HepG2 (cell line): ENCODE measurements at regions not wholly inside any gene's neighbourhood (a gene's known extent, or its start where the extent isn't known, plus 50 kb on each side); places are given as distances from the start of the nearest gene placed in this dataset.

Experiments used
- ATAC-seq: fragments of 200-7000 bp; cut with Tn5 transposase; 3 replicates; pipeline ENCODE4 v1.9.1; 2020; ENCODE audit warnings: mild to moderate bottlenecking, moderate library complexity
- BruUV-seq: library from RNA; stranded (reverse); fragments of 400-500 nt; replicated peaks from 2 replicates; lab custom pipeline; 2021; lab: Mats Ljungman, UMichigan
- CTCF ChIA-PET: fragments of 300-600 bp; formaldehyde crosslinking; extraction: SDS; loops from one replicate; lab custom pipeline; 2021; ENCODE audit warnings: low total read pairs, inconsistent platforms, low intra/inter-chr PET ratio; lab: Yijun Ruan, JAX
- POLR2A ChIA-PET: fragments of 350-600 bp; sonication (Branson Sonifier 250); formaldehyde crosslinking; loops from one replicate; lab custom pipeline; 2020; ENCODE audit warnings: antibody characterized with exemption, inconsistent platforms; lab: Yijun Ruan, JAX
- DNase-seq: peaks from one replicate; pipeline ENCODE4 v3.0.0-alpha.2; 2015; ENCODE audit warnings: low spot score
- FAIRE-seq: peaks from 3 replicates; lab custom pipeline; 2011; peaks lifted over from hg19 to GRCh38; lab: Jason Lieb, UNC
- H2AFZ ChIP-seq: one replicate; pipeline ENCODE4 v1.6.1; 2011; ENCODE audit warnings: low read length, inconsistent platforms
- H3K27ac ChIP-seq: fragments of 300-600 bp; 3 replicates; pipeline ENCODE4 v1.8.0; 2011; ENCODE audit warnings: mixed run types, mild to moderate bottlenecking, mixed read lengths, low read length, inconsistent platforms; ENCODE audit not compliant: insufficient read depth; ENCODE audit errors: extremely low read length
- H3K27me3 ChIP-seq, 2 experiments: fragments of 200-600 bp in 1 of 2; 2 replicates in 1 of 2; 3 replicates in 1 of 2; pipeline versions ENCODE4 v1.6.0 to v1.8.0; 2011; ENCODE audit warnings: low read length in 2 of 2, mild to moderate bottlenecking in 2 of 2, moderate library complexity in 2 of 2, inconsistent platforms in 1 of 2; ENCODE audit not compliant: insufficient read depth in 2 of 2, control insufficient read depth in 1 of 2
- H3K36me3 ChIP-seq, 2 experiments: fragments of 200-600 bp in 1 of 2; replicated peaks in 1 of 2; 2 replicates in 1 of 2; 3 replicates in 1 of 2; pipeline versions ENCODE4 v1.5.1 to v1.8.0; 2011; ENCODE audit warnings: low read length in 2 of 2, inconsistent platforms in 1 of 2; ENCODE audit not compliant: insufficient read depth in 2 of 2, control insufficient read depth in 1 of 2
- H3K4me1 ChIP-seq: 2 replicates; pipeline ENCODE4 v1.5.1; 2012; ENCODE audit warnings: low read length, inconsistent platforms; ENCODE audit not compliant: insufficient read depth
- H3K4me2 ChIP-seq: 2 replicates; pipeline ENCODE4 v1.6.0; 2011; ENCODE audit warnings: low read depth, low read length, inconsistent platforms
- H3K4me3 ChIP-seq, 3 experiments: fragments of 200-600 bp in 1 of 3; sonication (generic), shearing (Covaris generic) in 1 of 3; replicated peaks in 1 of 3; 2 replicates each; pipeline ENCODE4 v1.5.1; 2011 to 2016; ENCODE audit warnings: low read length in 3 of 3, inconsistent platforms in 2 of 3, low read depth in 2 of 3, mild to moderate bottlenecking in 2 of 3, control low read depth in 1 of 3, mixed read lengths in 1 of 3; ENCODE audit not compliant: insufficient read depth in 1 of 3
- H3K79me2 ChIP-seq: one replicate; pipeline ENCODE4 v1.6.1; 2011; ENCODE audit warnings: low read length, inconsistent platforms; ENCODE audit not compliant: insufficient read depth
- H3K9ac ChIP-seq: 2 replicates; pipeline ENCODE4 v1.6.0; 2011; ENCODE audit warnings: mild to moderate bottlenecking, low read depth, low read length, inconsistent platforms; ENCODE audit not compliant: insufficient read depth
- H3K9me3 ChIP-seq: 2 replicates; pipeline ENCODE4 v1.5.1; 2012; ENCODE audit warnings: mild to moderate bottlenecking, low read length
- H4K20me1 ChIP-seq: 2 replicates; pipeline ENCODE4 v1.6.0; 2011; ENCODE audit warnings: inconsistent platforms, mild to moderate bottlenecking, low read length, moderate library complexity; ENCODE audit not compliant: insufficient read depth
- CREBL2 ChIP-seq: sonication (generic); formaldehyde crosslinking; IDR thresholded peaks from 2 replicates; pipeline ENCODE4 v1.8.1; 2023; ENCODE audit warnings: missing genetic modification reagents, mild to moderate bottlenecking, borderline replicate concordance
- SALL2 ChIP-seq: sonication (generic); formaldehyde crosslinking; IDR thresholded peaks from 2 replicates; pipeline ENCODE4 v1.8.1; 2023; ENCODE audit warnings: mild to moderate bottlenecking, missing genetic modification reagents, inconsistent platforms
- ZBTB10 ChIP-seq: sonication (generic); formaldehyde crosslinking; IDR thresholded peaks from 2 replicates; pipeline ENCODE4 v1.4.0; 2020; ENCODE audit warnings: missing genetic modification reagents, borderline replicate concordance
- ZNF629 ChIP-seq: sonication (generic); formaldehyde crosslinking; conservative IDR thresholded peaks from 2 replicates; pipeline ENCODE4 v1.5.0; 2020; ENCODE audit warnings: missing genetic modification reagents
- ZNF768 ChIP-seq: sonication (generic); formaldehyde crosslinking; IDR thresholded peaks from 2 replicates; pipeline ENCODE4 v1.4.0; 2020; ENCODE audit warnings: missing genetic modification reagents
- WGBS: methylation state at CpG from one replicate; pipeline ENCODE4 v1.1.6; 2017; ENCODE audit warnings: low lambda C conversion rate; 5-methylcytosine and 5-hydroxymethylcytosine counted together
- in situ Hi-C: cut with HindIII; loops from 2 replicates; pipeline ENCODE4 v1.10.0; 2017; ENCODE audit warnings: low pct_unique_long_range_greater_than_20kb; ENCODE audit not compliant: extremely low pct_ligation_motif_present
- intact Hi-C: fragments of 100-400 bp; cut with micrococcal nuclease; formaldehyde crosslinking; loops from one replicate; pipeline ENCODE4 v1.10.0; 2022; ENCODE audit not compliant: unreplicated experiment

- in situ Hi-C loops: no loop called here
Observed at GRCh38 chr22:27574651-27575050, 226.9 kb downstream of the MN1 start.

GRCh38 chr22:27575348-27575747 lies 226.2 kb downstream of the MN1 start:
- Histone ChIP-seq H3K4me1 (no peaks in the 10 kb centered on the region), H3K36me3 (no peaks in the 10 kb centered on the region), H3K9ac (no peak overlapping the region), H3K79me2 (no peaks in the 10 kb centered on the region), H3K4me3 (no peak overlapping the region), H4K20me1 (no peaks in the 10 kb centered on the region), H3K27me3 (peaks cover 0 to 45% of the 10 kb centered on the region in 2 experiments; a peak in 3 of 5 replicates), H2AFZ (no peak overlapping the region), H3K9me3 (peaks cover 5% of the 10 kb centered on the region; the same call in 1 of the 2 replicates), H3K4me2 (no peak overlapping the region), H3K27ac (no peak overlapping the region)
- FAIRE-seq: no peak
- in situ Hi-C loops: no loop called here
- no peak for ATAC-seq
- DNase-seq: no peak
- TF ChIP-seq CREBL2 (CRISPR knock-in tag) (no peak), ZBTB10 (CRISPR knock-in tag) (no peak), ZNF629 (CRISPR knock-in tag) (peak; percentile 80)
- WGBS: 31% methylated on average over 8 of the region's 8 CpGs
- ChIA-PET CTCF (no interaction called here), POLR2A (no interaction called here)
- intact Hi-C loops: no loop called here
- BruUV-seq: no TSS peak

More at GRCh38 chr22:27574651-27575050, 226.9 kb downstream of the MN1 start:
- 31% methylated on average over 9 of the region's 9 CpGs for WGBS
- CTCF ChIA-PET: no interaction called here
- Histone ChIP-seq H3K4me1 (no peaks in the 10 kb centered on the region), H3K27me3 (peaks cover 0 to 39% of the 10 kb centered on the region in 2 experiments; a peak in 3 of 5 replicates), H2AFZ (no peak overlapping the region), H3K9me3 (peaks cover 5% of the 10 kb centered on the region; the same call in 1 of the 2 replicates), H3K9ac (no peak overlapping the region), H3K4me2 (no peak overlapping the region), H3K4me3 (no peak overlapping the region), H3K27ac (no peak overlapping the region), H4K20me1 (no peaks in the 10 kb centered on the region), H3K79me2 (no peaks in the 10 kb centered on the region), H3K36me3 (no peaks in the 10 kb centered on the region)
- ATAC-seq (no peak), DNase-seq (no peak), FAIRE-seq (no peak)
- POLR2A ChIA-PET: no interaction called here
- BruUV-seq: no TSS peak
- intact Hi-C loops: no loop called here
- TF ChIP-seq SALL2 (CRISPR knock-in tag) (no peak), ZNF768 (CRISPR knock-in tag) (peak; percentile 72; the same call in 1 of the 2 replicates)
